ENCODE measurements at regions not wholly inside any gene's neighbourhood (a gene's known extent, or its start where the extent isn't known, plus 50 kb on each side); places are given as distances from the start of the nearest gene placed in this dataset.

- Histone ChIP-seq H3K36me3 (ENCODE audit: insufficient read depth, low read length) (no peaks in the 10 kb centered on the region), H3K9ac (ENCODE audit: low read length) (no peak overlapping the region), H4K20me1 (ENCODE audit: insufficient read depth) (no peaks in the 10 kb centered on the region), H3K27ac (ENCODE audit: low read length) (no peak overlapping the region), H3K27me3 (ENCODE audit: insufficient read depth, low read depth, low read length) (no peaks in the 10 kb centered on the region), H3K4me2 (ENCODE audit: low read length) (no peak overlapping the region), H3K9me3 (ENCODE audit: low read length) (no peaks in the 10 kb centered on the region), H2AFZ (ENCODE audit: low read depth, low read length) (no peak overlapping the region), H3F3A (ENCODE audit: insufficient read depth, low read length, poor library complexity, severe bottlenecking) (no peaks in the 10 kb centered on the region), H3K4me3 (ENCODE audit: low read length) (no peak overlapping the region), H3K9me2 (ENCODE audit: insufficient read depth, low read length) (no peaks in the 10 kb centered on the region), H3K79me2 (replicated peaks; ENCODE audit: insufficient read depth, low read length) (no peaks in the 10 kb centered on the region)
- no peak for TF ChIP-seq EZH2 (IDR thresholded peaks at IDR 0.05; ENCODE audit: borderline replicate concordance, insufficient read depth, low read length, poor library complexity, severe bottlenecking)
- TF ChIP-seq RAD21 (conservative IDR thresholded peaks at IDR 0.05), result no peak
- no peak for TF ChIP-seq EP300 (conservative IDR thresholded peaks at IDR 0.05; ENCODE audit: poor library complexity, severe bottlenecking)
- no peak for TF ChIP-seq CTCF (IDR thresholded peaks at IDR 0.05; ENCODE audit: poor library complexity, severe bottlenecking)
- TF ChIP-seq POLR2AphosphoS5 (IDR thresholded peaks at IDR 0.05), result no peak
- TF ChIP-seq MXI1 (conservative IDR thresholded peaks at IDR 0.05; ENCODE audit: poor library complexity, severe bottlenecking), result no peak
- no peak for TF ChIP-seq REST (IDR thresholded peaks at IDR 0.05; ENCODE audit: borderline replicate concordance)
- TF ChIP-seq TAF1 (IDR thresholded peaks at IDR 0.05; ENCODE audit: low read depth), result no peak
- no peak for TF ChIP-seq SMC3 (conservative IDR thresholded peaks at IDR 0.05; ENCODE audit: poor library complexity)
Measured at GRCh38 chr16:85447693-85448313, 165.3 kb upstream of the GSE1 start.

GRCh38 chr16:85448557-85449190, 164.4 kb upstream of the GSE1 start:
- no peaks in the 10 kb centered on the region for H3K9me2 ChIP-seq (ENCODE audit: insufficient read depth, low read length)
- H3F3A ChIP-seq (ENCODE audit: insufficient read depth, low read length, poor library complexity, severe bottlenecking), result no peaks in the 10 kb centered on the region
- no peaks in the 10 kb centered on the region for H4K20me1 ChIP-seq (ENCODE audit: insufficient read depth)
- TF ChIP-seq RAD21 (conservative IDR thresholded peaks at IDR 0.05) (no peak), EP300 (conservative IDR thresholded peaks at IDR 0.05; ENCODE audit: poor library complexity, severe bottlenecking) (no peak), POLR2AphosphoS5 (IDR thresholded peaks at IDR 0.05) (no peak), TAF1 (IDR thresholded peaks at IDR 0.05; ENCODE audit: low read depth) (no peak), SMC3 (conservative IDR thresholded peaks at IDR 0.05; ENCODE audit: poor library complexity) (no peak), MXI1 (conservative IDR thresholded peaks at IDR 0.05; ENCODE audit: poor library complexity, severe bottlenecking) (no peak), CTCF (IDR thresholded peaks at IDR 0.05; ENCODE audit: poor library complexity, severe bottlenecking) (no peak), REST (IDR thresholded peaks at IDR 0.05; ENCODE audit: borderline replicate concordance) (no peak), EZH2 (IDR thresholded peaks at IDR 0.05; ENCODE audit: borderline replicate concordance, insufficient read depth, low read length, poor library complexity, severe bottlenecking) (no peak)
- H3K36me3 ChIP-seq (ENCODE audit: insufficient read depth, low read length), result no peaks in the 10 kb centered on the region
- no peak overlapping the region for H3K27ac ChIP-seq (ENCODE audit: low read length)
- H3K9me3 ChIP-seq (ENCODE audit: low read length), result no peaks in the 10 kb centered on the region
- H3K4me2 ChIP-seq (ENCODE audit: low read length), result no peak overlapping the region
- H3K27me3 ChIP-seq (ENCODE audit: insufficient read depth, low read depth, low read length), result no peaks in the 10 kb centered on the region
- no peak overlapping the region for H2AFZ ChIP-seq (ENCODE audit: low read depth, low read length)
- no peak overlapping the region for H3K4me3 ChIP-seq (ENCODE audit: low read length)
- no peak overlapping the region for H3K9ac ChIP-seq (ENCODE audit: low read length)
- H3K79me2 ChIP-seq (replicated peaks; ENCODE audit: insufficient read depth, low read length), result no peaks in the 10 kb centered on the region
